Stimulated activated CD4-positive, alpha-beta T cell treated with anti-CD3 and anti-CD28 coated beads, Interleukin-1b, Interleukin-23, amount 100 ng/mL, for 4 hours (primary cell): ENCODE measurements at regions not wholly inside any gene's neighbourhood (a gene's known extent, or its start where the extent isn't known, plus 50 kb on each side); places are given as distances from the start of the nearest gene placed in this dataset.

Source experiments
- DNase-seq, 2 donors: peaks; one replicate each; pipeline ENCODE4 v3.0.0-alpha.2; 2020; ENCODE audit warnings: low read depth in 2 of 2

DNA sequence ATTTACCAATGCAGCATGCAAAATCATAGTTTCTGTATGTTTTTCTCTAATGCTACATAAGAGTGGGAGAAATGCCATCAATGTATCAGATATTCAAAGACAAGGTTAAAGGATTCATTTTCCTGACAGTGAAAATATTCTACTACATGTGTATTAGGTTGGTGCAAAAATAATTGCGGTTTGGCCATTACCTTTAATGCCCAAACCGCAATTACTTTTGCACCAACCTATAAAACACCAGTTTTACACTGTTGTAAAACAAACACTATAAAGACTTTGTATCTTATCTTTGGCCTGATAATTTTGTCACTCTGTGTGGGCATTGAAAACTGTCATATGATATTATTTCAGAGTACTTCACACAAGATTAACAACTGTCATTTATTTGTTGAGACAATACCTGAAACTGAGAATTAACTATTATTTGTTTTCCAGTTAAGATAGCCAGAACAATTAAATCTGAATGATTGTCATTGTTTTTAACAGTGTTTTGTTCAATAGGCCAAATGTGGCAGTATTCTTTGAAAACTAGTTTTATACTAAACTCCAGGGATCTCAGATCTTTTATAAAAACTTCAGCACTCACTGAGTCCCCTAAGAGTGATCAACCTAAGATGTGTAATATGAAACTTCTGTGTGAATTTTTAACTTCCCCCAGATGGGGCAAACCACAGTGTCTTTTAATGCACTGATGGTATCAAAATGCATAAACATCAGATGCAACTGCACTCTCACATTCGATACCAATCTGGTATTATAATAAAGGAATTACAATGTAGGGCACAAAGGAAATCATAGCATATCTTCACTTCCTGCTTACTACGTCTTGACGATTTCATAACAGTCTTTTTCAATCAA is 53.8 kb upstream of the FBN2 start:
- DNase-seq, result no peak

DNA sequence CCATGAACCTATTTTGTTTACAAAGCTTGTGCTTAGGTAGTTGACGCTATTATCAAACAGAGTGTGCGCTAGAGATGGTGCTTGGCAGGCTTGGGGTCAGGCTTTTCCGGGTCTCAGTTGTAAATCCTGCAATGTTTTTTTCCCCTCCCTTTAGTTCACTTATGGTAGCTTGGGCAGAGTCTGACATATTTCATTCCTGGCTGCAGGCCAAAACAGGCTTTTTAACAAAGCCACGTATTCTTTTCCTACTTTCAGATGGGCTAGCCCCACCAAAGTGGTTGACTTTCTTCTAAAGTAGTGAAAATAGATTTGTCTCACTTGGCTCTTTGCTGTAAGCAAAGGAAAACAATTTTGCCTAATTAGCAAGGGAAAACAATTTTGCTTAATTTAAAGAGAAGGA is 58.0 kb upstream of the FBN2 start:
- DNase-seq, result no peak

DNA sequence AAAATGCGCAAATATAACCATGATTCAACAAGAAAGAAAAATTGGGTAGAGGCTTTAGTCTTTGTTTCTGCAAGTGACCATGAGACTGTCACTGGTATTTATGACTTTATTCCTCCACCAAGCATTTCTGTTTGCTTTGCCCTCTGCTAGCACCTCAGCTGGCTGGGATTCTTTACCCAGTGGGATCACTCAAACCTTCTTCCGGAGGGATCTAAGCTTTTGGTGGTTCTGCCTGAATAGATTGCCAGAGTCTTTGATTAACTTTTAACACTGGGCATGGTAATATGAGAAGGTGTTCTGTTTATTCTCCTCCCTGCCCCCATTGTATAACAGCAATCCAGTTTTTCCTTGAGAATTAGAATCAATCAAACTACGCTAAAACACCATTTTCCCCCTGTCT is 59.1 kb upstream of the FBN2 start:
- no peak for DNase-seq

DNA sequence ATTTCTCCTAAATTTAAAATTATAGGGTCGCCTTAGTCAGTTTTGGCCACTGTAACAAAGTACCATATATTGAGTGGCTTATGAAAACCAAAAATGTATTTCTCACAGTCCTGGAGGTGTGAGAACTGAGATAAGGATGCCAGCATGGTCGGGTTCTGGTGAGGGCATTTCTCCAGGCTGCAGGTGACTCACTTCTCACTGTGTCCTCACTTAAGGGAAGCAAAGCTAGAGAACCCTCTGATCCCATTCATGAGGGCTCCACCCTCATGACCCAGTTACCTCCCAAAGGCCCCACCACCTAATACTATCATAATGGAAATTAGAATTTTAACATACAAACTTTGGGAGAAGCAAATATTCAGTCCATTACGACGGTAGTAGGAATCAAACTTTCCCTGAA is 75.1 kb upstream of the FBN2 start:
- no peak for DNase-seq

DNA sequence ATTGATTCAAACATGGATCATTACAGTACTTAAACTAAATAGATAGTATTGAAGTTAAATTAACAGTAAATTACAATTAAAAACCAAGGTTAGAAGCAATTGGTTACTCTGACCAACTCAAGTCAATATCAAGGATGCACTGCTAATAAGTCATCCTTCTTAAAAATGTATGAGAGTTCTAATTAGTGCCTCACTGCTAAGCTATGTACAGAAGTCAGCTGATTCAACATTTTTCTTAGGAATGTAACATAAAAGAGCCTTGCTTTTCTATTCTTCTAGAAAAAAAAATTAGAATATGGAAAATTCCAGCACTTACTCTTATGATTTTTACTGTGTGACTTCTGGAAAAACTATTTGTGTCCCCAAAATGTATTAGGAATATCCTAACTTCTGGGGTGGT is 75.7 kb upstream of the FBN2 start:
- no peak for DNase-seq

DNA sequence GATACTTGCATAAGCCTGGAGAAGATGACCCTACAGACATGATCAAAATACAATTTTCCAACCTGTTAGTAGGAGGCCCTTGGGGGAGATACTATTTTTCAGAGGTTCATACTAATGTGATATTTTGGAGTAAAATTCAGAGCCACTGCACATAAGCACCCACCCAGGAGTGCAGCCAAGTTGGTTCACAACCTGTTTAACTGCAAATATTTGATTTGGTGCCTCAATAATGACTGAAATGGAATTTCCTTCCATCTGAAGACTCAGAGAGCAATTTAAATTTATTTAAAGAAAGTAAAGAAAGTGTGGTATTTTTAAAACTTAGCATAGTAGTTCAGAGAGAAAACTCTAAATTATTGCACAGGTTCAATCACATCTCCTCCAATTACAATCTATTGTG is 77.5 kb upstream of the FBN2 start:
- no peak for DNase-seq

DNA sequence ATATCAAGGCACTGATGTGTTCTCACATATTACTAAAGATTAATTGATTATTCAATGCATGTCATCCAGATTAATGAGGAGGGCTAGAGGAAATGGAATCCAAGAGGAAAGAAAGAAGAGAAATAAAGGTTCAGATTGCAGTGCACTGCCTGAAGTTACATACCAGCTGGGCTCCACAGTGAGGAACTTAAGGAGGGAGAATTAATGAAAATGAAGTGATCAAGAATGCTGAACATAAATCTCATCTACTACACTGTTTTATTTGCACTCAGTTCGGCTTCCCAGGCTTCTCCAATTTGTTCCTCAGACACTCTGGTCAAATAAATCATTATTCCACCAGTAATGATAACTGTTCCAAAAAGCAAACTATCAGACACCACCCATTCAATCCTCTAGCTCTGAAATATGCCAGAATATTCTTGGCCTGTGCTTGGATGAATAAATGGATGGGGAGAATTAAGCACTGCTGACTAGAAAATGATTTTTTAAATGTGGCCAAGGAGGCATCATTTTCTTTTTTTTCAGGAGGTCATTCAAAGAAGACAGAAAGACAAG is 88.6 kb upstream of the FBN2 start:
- no peak for DNase-seq

DNA sequence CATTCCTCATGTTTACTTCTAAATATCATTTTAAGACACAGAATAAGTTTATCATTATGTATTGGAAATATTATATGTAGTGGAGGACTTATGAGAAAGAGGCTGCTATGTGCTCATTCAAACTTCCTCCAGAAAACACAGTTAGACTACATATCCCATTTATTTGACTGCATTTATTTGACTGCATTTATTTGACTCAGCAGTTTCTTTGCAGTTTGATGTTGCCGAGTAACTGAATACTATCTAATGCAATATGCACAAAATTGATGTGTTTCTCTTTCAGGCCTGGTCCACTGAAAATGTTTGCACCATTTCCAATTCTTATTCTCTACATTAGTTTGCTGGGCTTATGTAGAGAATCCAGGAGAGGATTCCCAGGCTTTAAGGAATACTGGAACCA is 89.9 kb upstream of the FBN2 start:
- DNase-seq, result no peak

DNA sequence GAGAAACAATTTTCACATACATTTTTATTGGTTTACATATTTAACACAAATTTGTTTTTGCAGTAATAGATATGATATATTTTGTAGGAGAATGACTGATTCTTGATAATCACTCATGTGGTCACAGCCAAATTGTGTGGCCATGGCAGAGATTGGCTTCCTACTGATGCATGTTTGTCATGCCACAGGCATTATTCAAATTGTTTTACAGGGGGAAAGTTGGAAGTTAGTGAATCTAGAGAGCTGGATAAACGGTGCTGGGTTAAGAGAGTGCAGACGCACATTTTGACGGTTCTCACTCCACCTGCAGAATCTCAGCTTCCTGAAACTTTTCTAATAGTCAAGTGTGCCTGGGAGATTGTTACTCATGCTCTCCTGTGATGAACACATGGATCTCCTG is 91.1 kb upstream of the FBN2 start:
- DNase-seq, result no peak

DNA sequence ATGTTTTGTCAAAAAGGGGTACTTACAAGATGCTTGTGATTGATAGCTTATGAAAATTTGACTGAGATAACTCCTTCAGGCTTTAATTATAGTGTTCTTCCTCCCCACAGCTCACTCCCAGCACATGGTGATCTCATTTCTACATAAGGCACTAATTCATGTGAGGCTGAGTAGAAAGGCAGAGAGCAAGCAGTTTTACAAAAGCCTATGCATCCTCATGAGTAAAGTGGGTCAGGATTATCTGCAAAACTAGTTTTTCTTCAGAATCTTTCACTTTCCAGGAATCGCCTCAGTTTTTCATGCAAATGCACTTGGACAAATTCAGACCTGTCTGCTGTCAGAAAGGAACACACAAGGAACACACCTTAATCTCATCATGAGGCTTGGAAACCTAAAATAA is 92.1 kb upstream of the FBN2 start:
- no peak for DNase-seq

DNA sequence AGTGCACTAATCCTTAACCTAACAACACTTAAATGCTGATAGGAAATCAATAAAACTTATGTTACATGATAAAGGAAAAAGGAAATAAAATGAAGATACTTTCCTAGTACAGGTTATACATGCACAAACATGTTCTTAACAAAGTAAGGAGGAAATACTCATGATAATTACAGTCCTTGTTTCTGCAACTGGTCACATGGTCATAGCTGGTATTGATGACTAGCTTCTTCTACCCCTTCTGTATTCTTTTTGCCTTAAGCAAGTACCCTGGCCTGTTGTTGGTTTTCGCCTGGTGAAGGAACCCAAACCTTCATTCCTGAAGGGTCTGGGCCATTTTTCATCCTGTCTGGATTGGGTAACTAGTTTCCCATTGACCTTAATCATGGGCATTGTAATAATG is 93.7 kb upstream of the FBN2 start:
- DNase-seq, result no peak

DNA sequence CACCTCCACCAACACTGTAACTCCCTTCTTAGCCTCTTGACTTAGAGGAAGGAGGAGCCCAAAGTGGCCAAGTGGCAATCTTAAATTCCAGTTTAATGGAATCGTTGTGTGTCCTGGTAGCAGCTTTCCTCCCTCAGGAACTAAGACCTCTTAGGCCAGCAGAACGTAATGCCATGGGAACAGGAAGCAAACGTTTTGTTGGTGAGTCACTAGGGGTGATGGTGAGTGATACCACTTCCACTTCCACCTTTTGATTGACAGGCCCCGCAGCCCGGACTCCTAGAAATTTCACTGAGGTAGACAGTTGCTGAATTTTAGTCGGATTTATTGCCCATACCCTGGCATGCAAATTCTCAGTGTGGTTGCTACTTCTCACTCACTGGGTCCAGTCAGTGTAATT is 94.2 kb upstream of the FBN2 start:
- DNase-seq, result no peak

DNA sequence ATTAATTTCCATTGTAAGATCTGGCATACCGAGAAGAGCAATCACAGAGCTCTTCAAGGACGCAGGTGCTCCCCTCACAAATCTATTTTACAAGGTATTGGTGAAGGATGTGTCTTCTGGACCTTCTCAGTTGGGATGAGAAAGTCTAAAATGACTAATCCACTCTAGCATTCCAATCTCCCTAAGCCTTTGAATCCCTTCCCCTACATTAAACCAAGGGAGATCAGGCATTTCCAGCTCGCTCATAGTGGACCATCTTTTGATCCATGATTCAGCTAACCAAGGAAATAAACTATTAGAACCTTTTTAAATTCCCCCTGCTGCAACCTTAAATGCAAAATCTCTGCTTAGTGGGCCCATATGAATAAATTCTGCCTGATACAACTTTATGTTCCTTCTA is 95.9 kb upstream of the FBN2 start:
- DNase-seq, result no peak

DNA sequence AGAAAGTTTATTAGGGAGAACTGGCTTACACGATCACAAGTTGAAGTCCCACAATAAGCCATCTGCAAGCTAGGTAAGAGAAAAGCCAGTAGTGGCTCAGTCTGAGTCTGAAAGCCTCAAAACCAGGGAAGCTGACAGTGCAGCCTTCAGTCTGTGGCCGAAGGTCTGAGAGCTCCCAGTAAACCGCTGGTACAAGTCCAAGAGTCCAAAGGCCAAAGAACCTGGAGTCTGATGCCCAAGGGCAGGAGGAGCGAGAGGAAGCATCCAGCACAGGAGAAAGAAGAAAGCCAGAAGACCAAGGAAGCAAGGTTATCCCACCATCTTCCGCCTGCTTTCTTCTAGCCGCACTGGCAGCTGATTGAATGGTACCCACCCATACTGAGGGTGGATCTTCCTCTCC is 97.3 kb upstream of the FBN2 start:
- no peak for DNase-seq

DNA sequence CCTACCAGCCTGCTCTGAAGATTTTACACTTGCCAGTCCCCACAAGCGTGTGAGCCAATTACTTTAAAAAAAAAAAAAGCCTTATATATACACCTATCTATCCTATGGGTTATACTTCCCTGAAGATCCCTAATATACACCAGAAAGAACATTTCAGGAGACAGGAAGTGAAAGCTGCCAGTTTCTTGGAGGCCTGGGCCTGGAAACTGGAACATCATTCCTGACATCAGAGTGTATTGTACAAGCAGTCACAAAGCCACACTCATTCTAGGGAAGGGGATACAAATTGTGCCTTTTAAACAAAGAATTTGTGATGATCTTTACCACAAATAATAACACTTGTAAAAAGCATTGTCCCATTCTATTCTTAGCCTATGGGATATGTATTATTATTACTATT is 98.3 kb upstream of the FBN2 start:
- DNase-seq, result no peak

DNA sequence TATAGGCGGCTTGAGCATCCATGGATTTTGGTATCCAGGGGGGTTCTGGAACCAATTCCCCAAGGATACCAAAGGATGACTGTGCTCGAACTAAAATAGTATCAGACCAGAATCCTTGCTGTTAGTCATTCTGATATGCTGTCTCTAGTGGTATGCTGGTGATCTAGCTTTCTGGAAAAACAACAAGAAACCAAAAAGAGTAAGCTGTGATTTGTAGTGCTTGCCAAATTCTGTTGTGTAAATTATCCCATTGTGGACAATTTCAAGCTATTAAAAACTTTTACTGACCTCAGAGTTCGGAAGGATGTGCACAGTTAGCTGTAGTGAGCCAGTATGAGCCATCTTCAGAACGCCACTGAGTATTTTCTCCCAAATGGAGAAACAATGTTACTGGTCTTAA is 99.0 kb upstream of the FBN2 start:
- DNase-seq, result no peak

DNA sequence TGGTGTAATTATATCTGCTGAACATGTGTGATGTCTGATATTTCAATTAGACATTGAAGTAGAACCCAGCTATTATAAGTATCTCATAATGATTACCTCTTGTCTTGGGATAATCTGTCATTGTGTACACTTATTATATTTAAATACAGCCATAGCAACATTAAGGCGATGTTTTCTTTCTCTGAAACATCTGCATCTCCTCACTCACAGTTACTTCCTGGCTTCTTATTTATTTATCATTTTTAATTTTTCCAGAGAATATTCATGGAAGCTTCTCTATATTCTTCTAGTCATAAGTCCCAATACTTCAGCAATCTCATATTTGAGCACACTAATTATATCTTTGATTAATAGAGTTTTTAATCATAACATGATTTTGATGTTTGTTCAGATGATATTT is 103.8 kb upstream of the FBN2 start:
- no peak for DNase-seq

DNA sequence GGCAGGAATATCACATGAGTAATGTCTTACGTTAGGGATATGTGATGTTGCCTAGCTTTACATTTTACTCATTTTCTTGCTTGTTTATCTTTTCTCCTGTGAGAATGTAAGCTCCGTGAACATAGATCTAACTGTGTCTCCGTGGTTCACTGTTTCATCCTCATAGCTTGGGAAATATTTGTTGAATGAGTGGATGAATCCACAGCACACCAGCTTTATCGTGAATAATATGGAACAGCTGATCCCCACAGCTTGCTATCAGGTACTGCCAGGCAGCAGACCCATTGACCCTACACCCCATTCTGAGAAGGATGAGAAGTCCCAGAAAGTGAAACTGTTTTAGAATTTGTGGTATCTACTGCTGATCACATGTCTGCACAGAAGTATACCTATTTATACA is 106.8 kb upstream of the FBN2 start:
- DNase-seq, result no peak

DNA sequence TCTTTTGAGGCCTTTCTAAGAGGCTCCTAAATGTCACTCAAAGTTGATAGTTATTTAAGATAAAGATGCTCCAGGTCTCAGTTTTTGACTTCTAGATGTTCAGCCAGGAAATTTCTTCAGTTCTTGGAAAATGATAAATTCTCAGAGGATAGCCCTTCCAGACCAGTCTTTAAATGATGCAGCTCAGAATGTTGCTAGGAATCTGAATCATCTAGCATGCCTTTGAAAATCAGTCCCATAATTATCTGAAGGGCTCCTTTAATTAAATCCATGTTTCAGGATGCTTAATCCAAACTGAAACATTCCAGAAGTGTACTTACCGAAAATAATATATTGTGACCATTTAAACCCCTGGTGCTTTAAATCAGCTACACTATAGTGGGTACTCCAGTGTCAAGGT is 107.5 kb upstream of the FBN2 start:
- no peak for DNase-seq

DNA sequence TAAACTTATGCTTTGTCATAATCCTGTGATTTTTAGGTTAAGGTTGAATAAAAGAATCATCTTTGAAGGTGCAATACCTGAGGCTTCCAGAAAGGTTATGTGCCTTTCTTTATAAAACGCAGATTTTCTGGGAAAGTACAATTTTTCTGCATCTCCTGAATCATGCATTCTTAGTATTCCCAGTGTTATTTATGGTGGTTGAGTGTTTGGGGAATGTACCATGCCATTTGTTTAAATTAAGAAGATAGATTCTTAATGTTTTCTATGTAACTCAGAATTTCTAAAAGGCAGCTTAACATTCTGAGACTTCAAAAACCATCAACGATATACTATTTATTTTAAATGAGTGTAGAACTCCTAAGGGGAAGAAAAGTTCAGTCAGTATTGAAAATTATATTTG is 108.1 kb upstream of the FBN2 start:
- no peak for DNase-seq

DNA sequence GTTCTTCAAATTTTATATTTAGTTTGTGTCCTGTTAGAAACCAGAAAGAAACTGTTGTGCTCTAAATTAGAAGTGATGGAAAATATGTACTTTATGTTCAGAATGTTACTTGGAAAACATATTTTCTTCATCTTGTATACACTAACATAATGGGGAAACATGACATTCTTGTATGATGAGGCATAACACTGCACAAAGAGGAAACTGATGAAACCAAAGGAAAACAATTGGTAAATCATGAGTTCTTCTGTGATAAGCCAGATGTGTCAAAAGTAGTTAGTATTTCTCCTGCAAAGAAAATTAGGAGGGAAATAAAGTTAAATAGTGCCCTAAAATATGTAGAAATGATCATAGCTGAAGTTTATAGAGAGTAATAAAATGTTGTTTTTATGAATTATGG is 111.1 kb upstream of the FBN2 start:
- no peak for DNase-seq

DNA sequence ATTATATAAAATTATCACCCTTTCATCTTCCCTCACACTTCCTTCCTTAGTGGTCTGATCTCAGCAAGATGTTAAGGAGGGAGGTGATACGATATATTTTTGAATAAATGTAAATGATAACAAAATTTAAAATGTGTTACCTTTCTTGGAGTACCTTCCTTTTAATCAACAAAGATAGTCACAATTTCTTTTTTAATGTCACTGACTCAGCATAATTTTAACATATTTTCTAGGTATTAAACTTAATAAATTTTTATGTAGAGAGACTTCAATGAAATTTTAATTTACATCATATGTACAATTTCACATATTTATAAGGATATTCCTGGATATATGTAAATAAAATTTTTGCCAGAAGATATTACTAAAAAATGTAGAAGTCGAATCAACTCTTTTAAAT is 125.0 kb upstream of the FBN2 start:
- DNase-seq, result no peak

DNA sequence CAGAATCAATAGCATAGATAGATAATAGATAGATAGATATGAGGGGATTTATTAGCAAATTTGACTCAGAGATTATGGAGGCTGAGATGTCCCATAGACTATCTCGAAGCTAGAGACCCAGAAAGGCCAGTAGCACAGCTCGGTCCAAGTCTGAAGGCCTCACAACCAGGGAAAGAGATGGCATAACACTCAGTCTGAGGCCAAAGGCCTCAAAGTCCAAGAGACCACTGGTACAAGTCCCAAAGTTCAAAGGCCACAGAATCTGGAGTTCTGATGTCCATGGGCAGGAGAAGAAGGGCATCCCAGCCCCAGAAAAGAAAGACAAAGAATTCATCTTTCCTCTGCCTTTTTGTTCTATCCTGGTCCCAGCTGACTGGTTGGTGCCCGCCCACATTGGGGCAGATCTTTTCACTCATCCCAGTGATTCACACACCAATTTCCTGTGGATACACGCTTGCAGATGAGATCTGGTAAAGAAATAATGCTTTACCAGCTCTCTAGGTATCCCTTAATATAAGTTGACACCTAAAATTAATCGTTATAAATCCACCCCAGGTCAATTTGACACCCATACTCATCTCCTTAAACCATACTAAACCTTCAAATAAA is 127.8 kb upstream of the FBN2 start:
- DNase-seq, result no peak

DNA sequence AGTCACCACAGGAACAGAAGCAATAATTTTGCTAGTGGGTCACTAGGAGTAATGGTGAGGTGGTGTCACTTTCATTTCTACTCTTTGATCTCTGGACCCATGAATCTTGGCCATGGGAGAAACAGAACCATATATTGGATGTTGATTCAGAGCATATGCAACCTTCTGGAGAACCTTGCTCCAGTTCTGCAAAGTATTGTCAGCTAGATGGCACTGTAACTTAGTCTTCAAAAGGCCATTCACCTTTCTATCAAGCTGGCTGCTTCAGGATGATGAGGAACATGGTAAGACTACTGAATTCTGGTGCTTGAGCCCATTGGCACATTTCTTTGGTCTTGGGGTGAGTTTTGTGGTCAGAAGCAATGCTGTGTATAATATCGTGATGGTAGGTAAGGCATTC is 129.1 kb upstream of the FBN2 start:
- no peak for DNase-seq
